Right lobe of liver (tissue), 4 donors: ENCODE measurements at regions not wholly inside any gene's neighbourhood (a gene's known extent, or its start where the extent isn't known, plus 50 kb on each side); places are given as distances from the start of the nearest gene placed in this dataset.
"Not testable (repeated sequence)": the region's sequence is repeated elsewhere in the genome, so short reads cannot be mapped to it uniquely, and the experiment has no call there.

ENCODE experiments used
- CTCF ChIP-seq, 4 donors: fragments of 200-600 bp in 3 of 4; fragments of 450-650 bp in 1 of 4; IDR thresholded peaks; one replicate each; pipeline versions ENCODE4 v1.5.1 to v1.8.0; 2016 to 2022; ENCODE audit warnings: antibody characterized with exemption in 4 of 4, mild to moderate bottlenecking in 2 of 4
- POLR2A ChIP-seq: fragments of 450-650 bp; IDR thresholded peaks from one replicate; pipeline ENCODE4 v1.6.1; 2017; ENCODE audit warnings: antibody characterized with exemption, mild to moderate bottlenecking
- donor health status: DM: no; HTN: no; CAD: no.
- donor health status: DM: no; HTN: no; CAD: no.
- donor health status: DM: no; HTN: yes; CAD: no.

GRCh38 chr9:65384759-65385654 lies 100.0 kb upstream of the FOXD4L5 start:
- TF ChIP-seq CTCF (IDR thresholded peaks at IDR 0.05); POLR2A: not testable (repeated sequence)
